Erythroblast (primary cell): ENCODE measurements at regions not wholly inside any gene's neighbourhood (a gene's known extent, or its start where the extent isn't known, plus 50 kb on each side); places are given as distances from the start of the nearest gene placed in this dataset.

Source experiments
- GATA1 ChIP-seq: IDR thresholded peaks from 2 replicates; pipeline ENCODE4 v1.6.1; 2011; ENCODE audit warnings: low read depth, mild to moderate bottlenecking, control low read depth, low read length, moderate library complexity
- POLR2A ChIP-seq: IDR thresholded peaks from 2 replicates; pipeline ENCODE4 v1.6.1; 2011; ENCODE audit warnings: mild to moderate bottlenecking, low read length

- TF ChIP-seq POLR2A (no peak), GATA1 (no peak)
Observed at GRCh38 chr7:65230231-65230630, 143.4 kb upstream of the ZNF92 start.
